Thyroid gland (tissue), 4 donors: ENCODE measurements at regions not wholly inside any gene's neighbourhood (a gene's known extent, or its start where the extent isn't known, plus 50 kb on each side); places are given as distances from the start of the nearest gene placed in this dataset.

Experiments used
- POLR2A ChIP-seq, 2 donors: fragments of 450-650 bp; IDR thresholded peaks; one replicate each; pipeline ENCODE4 v1.6.1; 2017; ENCODE audit warnings: antibody characterized with exemption in 2 of 2, mild to moderate bottlenecking in 2 of 2, moderate library complexity in 1 of 2
- TF ChIP-seq, protein P1 (sequence below), 6 experiments: fragments of 200-600 bp in 3 of 6; fragments of 450-650 bp in 3 of 6; sonication (generic) in 3 of 6; IDR thresholded peaks; one replicate each; pipeline ENCODE4 v1.5.1; 2016 to 2019; ENCODE audit warnings: antibody characterized with exemption in 6 of 6, mild to moderate bottlenecking in 2 of 6, inconsistent platforms in 1 of 6, moderate library complexity in 1 of 6

- no peak for TF ChIP-seq POLR2A (IDR thresholded peaks at IDR 0.05)
- TF ChIP-seq, protein P1, sequence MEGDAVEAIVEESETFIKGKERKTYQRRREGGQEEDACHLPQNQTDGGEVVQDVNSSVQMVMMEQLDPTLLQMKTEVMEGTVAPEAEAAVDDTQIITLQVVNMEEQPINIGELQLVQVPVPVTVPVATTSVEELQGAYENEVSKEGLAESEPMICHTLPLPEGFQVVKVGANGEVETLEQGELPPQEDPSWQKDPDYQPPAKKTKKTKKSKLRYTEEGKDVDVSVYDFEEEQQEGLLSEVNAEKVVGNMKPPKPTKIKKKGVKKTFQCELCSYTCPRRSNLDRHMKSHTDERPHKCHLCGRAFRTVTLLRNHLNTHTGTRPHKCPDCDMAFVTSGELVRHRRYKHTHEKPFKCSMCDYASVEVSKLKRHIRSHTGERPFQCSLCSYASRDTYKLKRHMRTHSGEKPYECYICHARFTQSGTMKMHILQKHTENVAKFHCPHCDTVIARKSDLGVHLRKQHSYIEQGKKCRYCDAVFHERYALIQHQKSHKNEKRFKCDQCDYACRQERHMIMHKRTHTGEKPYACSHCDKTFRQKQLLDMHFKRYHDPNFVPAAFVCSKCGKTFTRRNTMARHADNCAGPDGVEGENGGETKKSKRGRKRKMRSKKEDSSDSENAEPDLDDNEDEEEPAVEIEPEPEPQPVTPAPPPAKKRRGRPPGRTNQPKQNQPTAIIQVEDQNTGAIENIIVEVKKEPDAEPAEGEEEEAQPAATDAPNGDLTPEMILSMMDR (IDR thresholded peaks at IDR 0.05), result no peak
Measured at GRCh38 chr20:4071178-4071693, 55.9 kb upstream of the RNF24 start.
